GM12878 (cell line): ENCODE measurements at regions not wholly inside any gene's neighbourhood (a gene's known extent, or its start where the extent isn't known, plus 50 kb on each side); places are given as distances from the start of the nearest gene placed in this dataset.

Source experiments
- ATAC-seq: fragments of 200-7000 bp; cut with Tn5 transposase; 3 replicates; pipeline ENCODE4 v1.9.1; 2020; ENCODE audit warnings: mild to moderate bottlenecking, moderate library complexity
- BruUV-seq: library from RNA; stranded (reverse); fragments of 400-500 nt; replicated peaks from 2 replicates; lab custom pipeline; 2021; lab: Mats Ljungman, UMichigan
- CTCF ChIA-PET: fragments of 300-600 bp; sonication (Branson Sonifier 250); formaldehyde crosslinking; extraction: SDS; loops from one replicate; lab custom pipeline; 2021; ENCODE audit warnings: inconsistent platforms; lab: Yijun Ruan, JAX
- POLR2A ChIA-PET: fragments of 350-600 bp; formaldehyde crosslinking; extraction: SDS; loops from one replicate; lab custom pipeline; 2021; ENCODE audit warnings: inconsistent platforms; lab: Charles Lee
- RAD21 ChIA-PET: fragments of 300-600 bp; sonication (Branson Sonifier 250); formaldehyde crosslinking; loops from one replicate; lab custom pipeline; 2023; ENCODE audit warnings: antibody characterized with exemption; ENCODE audit not compliant: unreplicated experiment; lab: Charles Lee
- SMC1A ChIA-PET: fragments of 300-600 bp; sonication (Branson Sonifier 250); formaldehyde crosslinking; loops from one replicate; lab custom pipeline; 2023; ENCODE audit not compliant: unreplicated experiment, uncharacterized antibody; lab: Charles Lee
- DNase-seq: peaks from one replicate; pipeline ENCODE4 v3.0.0-alpha.2; 2011; ENCODE audit warnings: low read depth, low spot score
- FAIRE-seq: peaks from 3 replicates; lab custom pipeline; 2011; peaks lifted over from hg19 to GRCh38; lab: Jason Lieb, UNC
- H2AFZ ChIP-seq: 2 replicates; pipeline ENCODE4 v1.6.0; 2011; ENCODE audit warnings: low read depth, low read length, control low read depth; ENCODE audit not compliant: control insufficient read depth
- H3K27ac ChIP-seq: 2 replicates; pipeline ENCODE4 v1.5.1; 2011; ENCODE audit warnings: control low read depth; ENCODE audit not compliant: control insufficient read depth, insufficient read depth
- H3K27me3 ChIP-seq, 2 experiments: replicated peaks in 1 of 2; 2 replicates each; pipeline versions ENCODE4 v1.6.0 to v1.6.1; 2011; ENCODE audit warnings: low read length in 1 of 2; ENCODE audit not compliant: control insufficient read depth in 2 of 2, insufficient read depth in 2 of 2
- H3K36me3 ChIP-seq, 2 experiments: 2 replicates each; pipeline ENCODE4 v1.5.1; 2011; ENCODE audit warnings: low read length in 1 of 2; ENCODE audit not compliant: control insufficient read depth in 2 of 2, insufficient read depth in 2 of 2
- H3K4me1 ChIP-seq: 2 replicates; pipeline ENCODE4 v1.6.1; 2011; ENCODE audit warnings: mild to moderate bottlenecking, low read length, moderate library complexity, mixed read lengths; ENCODE audit not compliant: control insufficient read depth, insufficient read depth
- H3K4me2 ChIP-seq: 2 replicates; pipeline ENCODE4 v1.6.0; 2011; ENCODE audit warnings: control low read depth; ENCODE audit not compliant: control insufficient read depth, insufficient read depth
- H3K4me3 ChIP-seq: fragments of 200-600 bp; sonication (generic); 2 replicates; pipeline ENCODE4 v1.5.1; 2016
- H3K79me2 ChIP-seq: 2 replicates; pipeline ENCODE4 v1.6.0; 2011; ENCODE audit warnings: low read length; ENCODE audit not compliant: control insufficient read depth, insufficient read depth
- H3K9ac ChIP-seq: 2 replicates; pipeline ENCODE4 v1.8.0; 2011; ENCODE audit warnings: low read length, control low read depth, mixed read lengths; ENCODE audit not compliant: control insufficient read depth, insufficient read depth
- H3K9me3 ChIP-seq: replicated peaks from 3 replicates; pipeline ENCODE4 v1.5.1; 2011; ENCODE audit warnings: mild to moderate bottlenecking, low read length; ENCODE audit not compliant: control insufficient read depth, insufficient read depth
- H4K20me1 ChIP-seq: 2 replicates; pipeline ENCODE4 v1.6.0; 2011; ENCODE audit not compliant: control insufficient read depth, insufficient read depth
- EED ChIP-seq: sonication (generic); IDR thresholded peaks from 2 replicates; pipeline ENCODE4 v1.6.1; 2016; ENCODE audit warnings: antibody characterized with exemption, low read depth
- EGR1 ChIP-seq, 2 experiments: IDR thresholded peaks; 1 replicate in 1 of 2; 2 replicates in 1 of 2; pipeline ENCODE4 v1.6.1; 2011 to 2012; ENCODE audit warnings: low read depth in 2 of 2, low read length in 2 of 2, borderline replicate concordance in 1 of 2, mild to moderate bottlenecking in 1 of 2, moderate library complexity in 1 of 2
- ETV6 ChIP-seq, 2 experiments: fragments of 450-650 bp in 1 of 2; IDR thresholded peaks in 1 of 2; conservative IDR thresholded peaks in 1 of 2; 2 replicates each; pipeline ENCODE4 v1.6.1; 2014; ENCODE audit warnings: antibody characterized with exemption in 1 of 2, borderline replicate concordance in 1 of 2, low read depth in 1 of 2, mild to moderate bottlenecking in 1 of 2, moderate library complexity in 1 of 2
- FOS ChIP-seq: IDR thresholded peaks from 3 replicates; pipeline ENCODE4 v1.6.1; 2011; ENCODE audit warnings: borderline replicate concordance; ENCODE audit not compliant: insufficient read length; ENCODE audit errors: extremely low read depth
- FOXM1 ChIP-seq: IDR thresholded peaks from 2 replicates; pipeline ENCODE4 v1.6.1; 2012; ENCODE audit warnings: low read depth, mild to moderate bottlenecking, inconsistent platforms, low read length, moderate library complexity
- GATAD2B ChIP-seq: fragments of 450-650 bp; conservative IDR thresholded peaks from 2 replicates; pipeline ENCODE4 v1.6.1; 2017; ENCODE audit warnings: low read depth, mild to moderate bottlenecking, moderate library complexity
- LARP7 ChIP-seq: fragments of 450-650 bp; IDR thresholded peaks from 2 replicates; pipeline ENCODE4 v1.6.1; 2017; ENCODE audit warnings: mild to moderate bottlenecking
- MEF2B ChIP-seq: fragments of 450-650 bp; IDR thresholded peaks from 2 replicates; pipeline ENCODE4 v1.6.1; 2018; ENCODE audit warnings: mild to moderate bottlenecking, moderate library complexity; ENCODE audit not compliant: partially characterized antibody, poor library complexity, severe bottlenecking
- POLR2A ChIP-seq: IDR thresholded peaks from 2 replicates; pipeline ENCODE4 v1.6.1; 2011; ENCODE audit warnings: low read depth, mild to moderate bottlenecking, low read length
- RB1 ChIP-seq: fragments of 450-650 bp; formaldehyde crosslinking; IDR thresholded peaks from 2 replicates; pipeline ENCODE4 v1.6.1; 2017; ENCODE audit warnings: mild to moderate bottlenecking, borderline replicate concordance
- RCOR1 ChIP-seq: conservative IDR thresholded peaks from 2 replicates; pipeline ENCODE4 v1.6.1; 2012; ENCODE audit warnings: low read depth, low read length, improper control_type of control experiment
- SP1 ChIP-seq: IDR thresholded peaks from one replicate; pipeline ENCODE4 v1.6.1; 2011; ENCODE audit warnings: low read depth, low read length
- SRF ChIP-seq, 2 experiments: IDR thresholded peaks; 2 replicates each; pipeline ENCODE4 v1.6.1; 2011; ENCODE audit warnings: low read depth in 2 of 2, low read length in 2 of 2, mild to moderate bottlenecking in 1 of 2, moderate library complexity in 1 of 2
- TCF3 ChIP-seq: IDR thresholded peaks from 2 replicates; pipeline ENCODE4 v1.6.1; 2012; ENCODE audit warnings: low read depth, mild to moderate bottlenecking, low read length, borderline replicate concordance; ENCODE audit not compliant: insufficient read depth
- ZNF24 ChIP-seq: fragments of 450-650 bp; IDR thresholded peaks from 2 replicates; pipeline ENCODE4 v1.6.1; 2017; ENCODE audit warnings: antibody characterized with exemption, mild to moderate bottlenecking
- ZNF274 ChIP-seq: IDR thresholded peaks from one replicate; pipeline ENCODE4 v1.8.0; 2011; ENCODE audit not compliant: insufficient read length, insufficient read depth
- WGBS: methylation state at CpG from one replicate; pipeline ENCODE4 v1.1.6; 2016; ENCODE audit warnings: low lambda C conversion rate; ENCODE audit not compliant: insufficient replicate concordance, insufficient coverage; ENCODE audit errors: missing lambda C conversion rate; 5-methylcytosine and 5-hydroxymethylcytosine counted together
- in situ Hi-C: fragments of 300-500 bp; cut with MboI; formaldehyde crosslinking; loops from 9 replicates; pipeline ENCODE4 v1.14.3; 2018; ENCODE audit warnings: mixed read lengths
- intact Hi-C: fragments of 100-400 bp; cut with micrococcal nuclease; formaldehyde crosslinking; loops from one replicate; pipeline ENCODE4 v1.14.2; 2022; ENCODE audit not compliant: unreplicated experiment
- TF ChIP-seq, protein P1 (sequence below): IDR thresholded peaks from 2 replicates; pipeline ENCODE4 v1.6.1; 2012; ENCODE audit warnings: improper control_type of control experiment, low read depth, low read length; ENCODE audit not compliant: insufficient replicate concordance
- TF ChIP-seq, protein P2 (sequence below): IDR thresholded peaks from 2 replicates; pipeline ENCODE4 v1.6.1; 2011; ENCODE audit warnings: low read depth, low read length, improper control_type of control experiment, borderline replicate concordance

DNA sequence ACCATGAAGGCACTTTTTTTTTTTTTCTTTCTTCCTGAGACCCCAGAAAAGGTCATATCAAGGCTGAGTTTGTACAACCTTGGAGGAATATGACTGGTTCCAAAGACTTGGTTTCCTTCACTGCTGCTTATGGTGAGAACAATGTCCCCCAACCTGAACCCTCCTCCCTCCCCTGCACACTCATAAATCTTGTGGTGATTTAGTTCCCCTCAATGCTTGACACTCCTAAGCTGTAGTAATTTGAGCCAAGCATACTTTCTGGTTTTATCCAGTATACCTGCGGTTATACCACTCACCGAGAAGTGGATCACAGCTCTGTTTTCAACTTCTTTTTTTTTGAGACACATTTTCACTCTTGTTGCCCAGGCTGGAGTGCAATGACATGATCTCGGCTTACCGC, 149.9 kb upstream of the KLF4 start (continued):
- TF ChIP-seq TCF3 (no peak), SP1 (no peak), FOXM1 (no peak)

DNA sequence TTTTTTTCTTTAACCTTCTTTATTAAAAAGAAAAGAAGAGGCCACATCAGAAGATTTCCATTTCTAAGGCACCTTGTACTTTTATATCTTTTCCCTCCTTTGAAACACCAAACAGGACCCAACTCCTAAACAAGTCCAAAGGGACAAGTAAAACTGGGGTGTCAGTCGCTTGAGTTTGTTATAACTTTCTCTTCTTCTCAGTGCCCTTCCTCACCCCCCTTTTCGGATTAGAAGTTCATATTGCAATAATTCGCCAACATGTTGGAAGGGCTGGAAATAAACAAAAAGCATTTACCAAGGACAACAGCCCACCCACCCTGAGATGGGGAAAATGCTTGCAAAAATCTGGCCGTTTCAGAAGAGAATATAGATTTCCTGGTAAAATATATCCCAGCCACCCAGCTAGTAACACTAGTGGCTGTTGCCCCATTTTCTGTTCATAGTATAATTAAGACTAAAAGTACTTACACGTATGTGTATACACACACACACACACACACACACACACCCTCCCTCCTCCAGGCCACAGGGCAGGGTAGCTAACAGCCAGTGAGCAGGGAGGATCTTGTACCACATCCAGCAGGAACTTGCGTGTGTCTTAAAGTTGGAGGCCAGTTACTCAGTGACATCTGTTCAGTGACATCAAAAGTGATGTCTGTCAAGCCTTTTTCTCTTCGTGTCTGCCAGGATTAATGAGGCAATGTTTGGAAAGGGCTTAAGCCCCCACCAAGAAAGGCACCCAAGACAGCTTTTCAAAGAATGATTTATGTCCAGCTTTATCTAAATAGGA, 149.1 kb upstream of the KLF4 start:
- H4K20me1 ChIP-seq, result no peaks in the 10 kb centered on the region
- no peak overlapping the region for H2AFZ ChIP-seq
- DNase-seq (no peak), ATAC-seq (no peak), FAIRE-seq (no peak)
- in situ Hi-C loops, result no loop called here
- ChIA-PET SMC1A (interaction anchor here (0.9 to 1.0 kb wide), 2 partner anchors 113 to 142 kb away, joined by 3 to 4 read pairs; no protein-coding TSS in a partner anchor), POLR2A (no interaction called here), RAD21 (no interaction called here), CTCF (no interaction called here)
- 26% methylated on average over 7 of the region's 7 CpGs for WGBS
- no peaks in the 10 kb centered on the region for H3K9me3 ChIP-seq
- H3K4me1 ChIP-seq, result no peaks in the 10 kb centered on the region
- BruUV-seq, result no TSS peak
- no peak overlapping the region for H3K4me2 ChIP-seq
- H3K27ac ChIP-seq, result no peak overlapping the region
- H3K79me2 ChIP-seq, result no peaks in the 10 kb centered on the region
- no peaks in the 10 kb centered on the region for H3K27me3 ChIP-seq
- no peak overlapping the region for H3K4me3 ChIP-seq
- intact Hi-C loops, result no loop called here
- no peak overlapping the region for H3K9ac ChIP-seq
- H3K36me3 ChIP-seq, result no peaks in the 10 kb centered on the region
- TF ChIP-seq EED, result no peak
- TF ChIP-seq, protein P1, sequence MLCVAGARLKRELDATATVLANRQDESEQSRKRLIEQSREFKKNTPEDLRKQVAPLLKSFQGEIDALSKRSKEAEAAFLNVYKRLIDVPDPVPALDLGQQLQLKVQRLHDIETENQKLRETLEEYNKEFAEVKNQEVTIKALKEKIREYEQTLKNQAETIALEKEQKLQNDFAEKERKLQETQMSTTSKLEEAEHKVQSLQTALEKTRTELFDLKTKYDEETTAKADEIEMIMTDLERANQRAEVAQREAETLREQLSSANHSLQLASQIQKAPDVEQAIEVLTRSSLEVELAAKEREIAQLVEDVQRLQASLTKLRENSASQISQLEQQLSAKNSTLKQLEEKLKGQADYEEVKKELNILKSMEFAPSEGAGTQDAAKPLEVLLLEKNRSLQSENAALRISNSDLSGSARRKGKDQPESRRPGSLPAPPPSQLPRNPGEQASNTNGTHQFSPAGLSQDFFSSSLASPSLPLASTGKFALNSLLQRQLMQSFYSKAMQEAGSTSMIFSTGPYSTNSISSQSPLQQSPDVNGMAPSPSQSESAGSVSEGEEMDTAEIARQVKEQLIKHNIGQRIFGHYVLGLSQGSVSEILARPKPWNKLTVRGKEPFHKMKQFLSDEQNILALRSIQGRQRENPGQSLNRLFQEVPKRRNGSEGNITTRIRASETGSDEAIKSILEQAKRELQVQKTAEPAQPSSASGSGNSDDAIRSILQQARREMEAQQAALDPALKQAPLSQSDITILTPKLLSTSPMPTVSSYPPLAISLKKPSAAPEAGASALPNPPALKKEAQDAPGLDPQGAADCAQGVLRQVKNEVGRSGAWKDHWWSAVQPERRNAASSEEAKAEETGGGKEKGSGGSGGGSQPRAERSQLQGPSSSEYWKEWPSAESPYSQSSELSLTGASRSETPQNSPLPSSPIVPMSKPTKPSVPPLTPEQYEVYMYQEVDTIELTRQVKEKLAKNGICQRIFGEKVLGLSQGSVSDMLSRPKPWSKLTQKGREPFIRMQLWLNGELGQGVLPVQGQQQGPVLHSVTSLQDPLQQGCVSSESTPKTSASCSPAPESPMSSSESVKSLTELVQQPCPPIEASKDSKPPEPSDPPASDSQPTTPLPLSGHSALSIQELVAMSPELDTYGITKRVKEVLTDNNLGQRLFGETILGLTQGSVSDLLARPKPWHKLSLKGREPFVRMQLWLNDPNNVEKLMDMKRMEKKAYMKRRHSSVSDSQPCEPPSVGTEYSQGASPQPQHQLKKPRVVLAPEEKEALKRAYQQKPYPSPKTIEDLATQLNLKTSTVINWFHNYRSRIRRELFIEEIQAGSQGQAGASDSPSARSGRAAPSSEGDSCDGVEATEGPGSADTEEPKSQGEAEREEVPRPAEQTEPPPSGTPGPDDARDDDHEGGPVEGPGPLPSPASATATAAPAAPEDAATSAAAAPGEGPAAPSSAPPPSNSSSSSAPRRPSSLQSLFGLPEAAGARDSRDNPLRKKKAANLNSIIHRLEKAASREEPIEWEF, result no peak
- TF ChIP-seq, protein P2, sequence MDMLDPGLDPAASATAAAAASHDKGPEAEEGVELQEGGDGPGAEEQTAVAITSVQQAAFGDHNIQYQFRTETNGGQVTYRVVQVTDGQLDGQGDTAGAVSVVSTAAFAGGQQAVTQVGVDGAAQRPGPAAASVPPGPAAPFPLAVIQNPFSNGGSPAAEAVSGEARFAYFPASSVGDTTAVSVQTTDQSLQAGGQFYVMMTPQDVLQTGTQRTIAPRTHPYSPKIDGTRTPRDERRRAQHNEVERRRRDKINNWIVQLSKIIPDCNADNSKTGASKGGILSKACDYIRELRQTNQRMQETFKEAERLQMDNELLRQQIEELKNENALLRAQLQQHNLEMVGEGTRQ, result no peak
- no peak for TF ChIP-seq ZNF24
- no peak for TF ChIP-seq ZNF274
- no peak for TF ChIP-seq ETV6 (conservative IDR thresholded peaks at IDR 0.05 in 1 of 2, IDR thresholded peaks at IDR 0.05 in 1 of 2; ENCODE audit: borderline replicate concordance in 1 of 2, low read depth in 1 of 2)
- TF ChIP-seq MEF2B, result no peak
- TF ChIP-seq RCOR1, result no peak
- no peak for TF ChIP-seq EGR1 (IDR thresholded peaks at IDR 0.05; ENCODE audit: borderline replicate concordance in 1 of 2, low read depth in 2 of 2, low read length in 2 of 2)
- no peak for TF ChIP-seq RB1
- no peak for TF ChIP-seq GATAD2B
- TF ChIP-seq POLR2A, result no peak
- TF ChIP-seq FOS, result no peak
- no peak for TF ChIP-seq SRF (IDR thresholded peaks at IDR 0.05; ENCODE audit: low read depth in 2 of 2, low read length in 2 of 2)
- no peak for TF ChIP-seq LARP7
